ENCODE measurements at regions not wholly inside any gene's neighbourhood (a gene's known extent, or its start where the extent isn't known, plus 50 kb on each side); places are given as distances from the start of the nearest gene placed in this dataset.

- H3K4me3 ChIP-seq (ENCODE audit: low read depth in 1 of 2, low read length in 2 of 2): no peak overlapping the region
- H3K27me3 ChIP-seq (ENCODE audit: control insufficient read depth in 1 of 2, insufficient read depth in 2 of 2, low read length in 2 of 2): no peaks in the 10 kb centered on the region
- H3K9me3 ChIP-seq (ENCODE audit: control insufficient read depth in 1 of 2, low read length in 2 of 2): no peaks in the 10 kb centered on the region
- no peak overlapping the region for H3K9ac ChIP-seq (ENCODE audit: low read depth in 1 of 2, low read length in 2 of 2)
- H3K36me3 ChIP-seq (ENCODE audit: control insufficient read depth in 1 of 2, insufficient read depth in 2 of 2, low read length in 2 of 2): no peaks in the 10 kb centered on the region
- H3K27ac ChIP-seq (ENCODE audit: low read depth, low read length): no peak overlapping the region
- no peaks in the 10 kb centered on the region for H3K4me1 ChIP-seq (ENCODE audit: control insufficient read depth in 1 of 2, insufficient read depth in 2 of 2, low read length in 2 of 2)
Measured at GRCh38 chr15:95826412-95827195, 503.9 kb upstream of the NR2F2 start.

GRCh38 chr15:95829062-95829461 lies 501.4 kb upstream of the NR2F2 start:
- H3K27me3 ChIP-seq (ENCODE audit: control insufficient read depth in 1 of 2, insufficient read depth in 2 of 2, low read length in 2 of 2): no peaks in the 10 kb centered on the region
- H3K36me3 ChIP-seq (ENCODE audit: control insufficient read depth in 1 of 2, insufficient read depth in 2 of 2, low read length in 2 of 2): no peaks in the 10 kb centered on the region
- no peak overlapping the region for H3K9ac ChIP-seq (ENCODE audit: low read depth in 1 of 2, low read length in 2 of 2)
- no peaks in the 10 kb centered on the region for H3K9me3 ChIP-seq (ENCODE audit: control insufficient read depth in 1 of 2, low read length in 2 of 2)
- H3K4me3 ChIP-seq (ENCODE audit: low read depth in 1 of 2, low read length in 2 of 2): no peak overlapping the region
- H3K4me1 ChIP-seq (ENCODE audit: control insufficient read depth in 1 of 2, insufficient read depth in 2 of 2, low read length in 2 of 2): no peaks in the 10 kb centered on the region
- H3K27ac ChIP-seq (ENCODE audit: low read depth, low read length): no peak overlapping the region

- Histone ChIP-seq H3K4me3 (ENCODE audit: low read depth in 1 of 2, low read length in 2 of 2) (no peak overlapping the region), H3K36me3 (ENCODE audit: control insufficient read depth in 1 of 2, insufficient read depth in 2 of 2, low read length in 2 of 2) (no peaks in the 10 kb centered on the region), H3K27ac (ENCODE audit: low read depth, low read length) (no peak overlapping the region), H3K9me3 (ENCODE audit: control insufficient read depth in 1 of 2, low read length in 2 of 2) (no peaks in the 10 kb centered on the region), H3K4me1 (ENCODE audit: control insufficient read depth in 1 of 2, insufficient read depth in 2 of 2, low read length in 2 of 2) (no peaks in the 10 kb centered on the region), H3K27me3 (ENCODE audit: control insufficient read depth in 1 of 2, insufficient read depth in 2 of 2, low read length in 2 of 2) (no peaks in the 10 kb centered on the region), H3K9ac (ENCODE audit: low read depth in 1 of 2, low read length in 2 of 2) (no peak overlapping the region)
Measured at GRCh38 chr15:95830281-95830680, 500.2 kb upstream of the NR2F2 start.

- no peak overlapping the region for H3K27ac ChIP-seq (ENCODE audit: low read depth, low read length)
- H3K4me3 ChIP-seq (ENCODE audit: low read depth in 1 of 2, low read length in 2 of 2): no peak overlapping the region
- no peaks in the 10 kb centered on the region for H3K4me1 ChIP-seq (ENCODE audit: control insufficient read depth in 1 of 2, insufficient read depth in 2 of 2, low read length in 2 of 2)
- H3K27me3 ChIP-seq (ENCODE audit: control insufficient read depth in 1 of 2, insufficient read depth in 2 of 2, low read length in 2 of 2): no peaks in the 10 kb centered on the region
- no peaks in the 10 kb centered on the region for H3K9me3 ChIP-seq (ENCODE audit: control insufficient read depth in 1 of 2, low read length in 2 of 2)
- no peaks in the 10 kb centered on the region for H3K36me3 ChIP-seq (ENCODE audit: control insufficient read depth in 1 of 2, insufficient read depth in 2 of 2, low read length in 2 of 2)
- no peak overlapping the region for H3K9ac ChIP-seq (ENCODE audit: low read depth in 1 of 2, low read length in 2 of 2)
Measured at GRCh38 chr15:95832668-95833067, 497.8 kb upstream of the NR2F2 start.

GRCh38 chr15:95834028-95834804 lies 496.3 kb upstream of the NR2F2 start:
- no peaks in the 10 kb centered on the region for H3K9me3 ChIP-seq (ENCODE audit: control insufficient read depth in 1 of 2, low read length in 2 of 2)
- no peaks in the 10 kb centered on the region for H3K36me3 ChIP-seq (ENCODE audit: control insufficient read depth in 1 of 2, insufficient read depth in 2 of 2, low read length in 2 of 2)
- no peak overlapping the region for H3K4me3 ChIP-seq (ENCODE audit: low read depth in 1 of 2, low read length in 2 of 2)
- H3K4me1 ChIP-seq (ENCODE audit: control insufficient read depth in 1 of 2, insufficient read depth in 2 of 2, low read length in 2 of 2): peaks cover 0 to 4% of the 10 kb centered on the region in 2 donors
- no peak overlapping the region for H3K9ac ChIP-seq (ENCODE audit: low read depth in 1 of 2, low read length in 2 of 2)
- no peaks in the 10 kb centered on the region for H3K27me3 ChIP-seq (ENCODE audit: control insufficient read depth in 1 of 2, insufficient read depth in 2 of 2, low read length in 2 of 2)
- H3K27ac ChIP-seq (ENCODE audit: low read depth, low read length): no peak overlapping the region

GRCh38 chr15:95836536-95836935 lies 494.0 kb upstream of the NR2F2 start:
- H3K4me1 ChIP-seq (ENCODE audit: control insufficient read depth in 1 of 2, insufficient read depth in 2 of 2, low read length in 2 of 2): peaks cover 0 to 8% of the 10 kb centered on the region in 2 donors
- H3K27me3 ChIP-seq (ENCODE audit: control insufficient read depth in 1 of 2, insufficient read depth in 2 of 2, low read length in 2 of 2): no peaks in the 10 kb centered on the region
- no peak overlapping the region for H3K9ac ChIP-seq (ENCODE audit: low read depth in 1 of 2, low read length in 2 of 2)
- H3K36me3 ChIP-seq (ENCODE audit: control insufficient read depth in 1 of 2, insufficient read depth in 2 of 2, low read length in 2 of 2): no peaks in the 10 kb centered on the region
- no peaks in the 10 kb centered on the region for H3K9me3 ChIP-seq (ENCODE audit: control insufficient read depth in 1 of 2, low read length in 2 of 2)
- H3K27ac ChIP-seq (ENCODE audit: low read depth, low read length): no peak overlapping the region
- no peak overlapping the region for H3K4me3 ChIP-seq (ENCODE audit: low read depth in 1 of 2, low read length in 2 of 2)

GRCh38 chr15:95837341-95838004 lies 493.0 kb upstream of the NR2F2 start:
- Histone ChIP-seq H3K9me3 (ENCODE audit: control insufficient read depth in 1 of 2, low read length in 2 of 2) (no peaks in the 10 kb centered on the region), H3K27me3 (ENCODE audit: control insufficient read depth in 1 of 2, insufficient read depth in 2 of 2, low read length in 2 of 2) (no peaks in the 10 kb centered on the region), H3K27ac (ENCODE audit: low read depth, low read length) (no peak overlapping the region), H3K4me1 (ENCODE audit: control insufficient read depth in 1 of 2, insufficient read depth in 2 of 2, low read length in 2 of 2) (peaks cover 0 to 8% of the 10 kb centered on the region in 2 donors), H3K4me3 (ENCODE audit: low read depth in 1 of 2, low read length in 2 of 2) (no peak overlapping the region), H3K9ac (ENCODE audit: low read depth in 1 of 2, low read length in 2 of 2) (no peak overlapping the region), H3K36me3 (ENCODE audit: control insufficient read depth in 1 of 2, insufficient read depth in 2 of 2, low read length in 2 of 2) (no peaks in the 10 kb centered on the region)

- H3K9me3 ChIP-seq (ENCODE audit: control insufficient read depth in 1 of 2, low read length in 2 of 2): no peaks in the 10 kb centered on the region
Measured at GRCh38 chr15:95839367-95839782, 491.1 kb upstream of the NR2F2 start.

GRCh38 chr15:95840004-95840403 lies 490.5 kb upstream of the NR2F2 start:
- Histone ChIP-seq H3K27me3 (ENCODE audit: control insufficient read depth in 1 of 2, insufficient read depth in 2 of 2, low read length in 2 of 2) (no peaks in the 10 kb centered on the region), H3K4me3 (ENCODE audit: low read depth in 1 of 2, low read length in 2 of 2) (no peak overlapping the region), H3K36me3 (ENCODE audit: control insufficient read depth in 1 of 2, insufficient read depth in 2 of 2, low read length in 2 of 2) (no peaks in the 10 kb centered on the region)

More at GRCh38 chr15:95839367-95839782, 491.1 kb upstream of the NR2F2 start:
- no peak overlapping the region for H3K4me3 ChIP-seq (ENCODE audit: low read depth in 1 of 2, low read length in 2 of 2)
- no peaks in the 10 kb centered on the region for H3K27me3 ChIP-seq (ENCODE audit: control insufficient read depth in 1 of 2, insufficient read depth in 2 of 2, low read length in 2 of 2)
- H3K36me3 ChIP-seq (ENCODE audit: control insufficient read depth in 1 of 2, insufficient read depth in 2 of 2, low read length in 2 of 2): no peaks in the 10 kb centered on the region
- H3K9ac ChIP-seq (ENCODE audit: low read depth in 1 of 2, low read length in 2 of 2): no peak overlapping the region
- no peak overlapping the region for H3K27ac ChIP-seq (ENCODE audit: low read depth, low read length)
- peaks cover 0 to 8% of the 10 kb centered on the region in 2 donors for H3K4me1 ChIP-seq (ENCODE audit: control insufficient read depth in 1 of 2, insufficient read depth in 2 of 2, low read length in 2 of 2)

GRCh38 chr15:95840855-95841254 lies 489.6 kb upstream of the NR2F2 start:
- no peaks in the 10 kb centered on the region for H3K36me3 ChIP-seq (ENCODE audit: control insufficient read depth in 1 of 2, insufficient read depth in 2 of 2, low read length in 2 of 2)
- H3K27ac ChIP-seq (ENCODE audit: low read depth, low read length): no peak overlapping the region
- no peaks in the 10 kb centered on the region for H3K9me3 ChIP-seq (ENCODE audit: control insufficient read depth in 1 of 2, low read length in 2 of 2)
- H3K9ac ChIP-seq (ENCODE audit: low read depth in 1 of 2, low read length in 2 of 2): no peak overlapping the region
- peaks cover 0 to 8% of the 10 kb centered on the region in 2 donors for H3K4me1 ChIP-seq (ENCODE audit: control insufficient read depth in 1 of 2, insufficient read depth in 2 of 2, low read length in 2 of 2)
- H3K4me3 ChIP-seq (ENCODE audit: low read depth in 1 of 2, low read length in 2 of 2): no peak overlapping the region
- no peaks in the 10 kb centered on the region for H3K27me3 ChIP-seq (ENCODE audit: control insufficient read depth in 1 of 2, insufficient read depth in 2 of 2, low read length in 2 of 2)

More at GRCh38 chr15:95840004-95840403, 490.5 kb upstream of the NR2F2 start:
- Histone ChIP-seq H3K27ac (ENCODE audit: low read depth, low read length) (no peak overlapping the region), H3K9ac (ENCODE audit: low read depth in 1 of 2, low read length in 2 of 2) (no peak overlapping the region), H3K4me1 (ENCODE audit: control insufficient read depth in 1 of 2, insufficient read depth in 2 of 2, low read length in 2 of 2) (peaks cover 0 to 8% of the 10 kb centered on the region in 2 donors), H3K9me3 (ENCODE audit: control insufficient read depth in 1 of 2, low read length in 2 of 2) (no peaks in the 10 kb centered on the region)

Data from duodenal mucosa (tissue), 2 donors.